Bronchial epithelial cell (primary cell): ENCODE measurements at regions not wholly inside any gene's neighbourhood (a gene's known extent, or its start where the extent isn't known, plus 50 kb on each side); places are given as distances from the start of the nearest gene placed in this dataset.

Experiments
- DNase-seq: peaks from one replicate; pipeline ENCODE4 v3.0.0-alpha.2; 2010; ENCODE audit warnings: low read depth
- FAIRE-seq: peaks from 2 replicates; lab custom pipeline; 2011; peaks lifted over from hg19 to GRCh38; lab: Jason Lieb, UNC
- H3K27me3 ChIP-seq: 2 replicates; pipeline ENCODE4 v1.5.1; 2011; ENCODE audit warnings: low read length; ENCODE audit not compliant: control insufficient read depth, insufficient read depth
- H3K36me3 ChIP-seq: 2 replicates; pipeline ENCODE4 v1.5.1; 2011; ENCODE audit warnings: low read length; ENCODE audit not compliant: control insufficient read depth, insufficient read depth
- H3K4me3 ChIP-seq: 2 replicates; pipeline ENCODE4 v1.5.1; 2011; ENCODE audit warnings: mild to moderate bottlenecking, low read depth, low read length, control low read depth
- TF ChIP-seq, protein P1 (sequence below): IDR thresholded peaks from 2 replicates; pipeline ENCODE4 v1.5.1; 2011; ENCODE audit warnings: mild to moderate bottlenecking, moderate library complexity, low read length, control low read depth, inconsistent platforms; ENCODE audit not compliant: insufficient read depth, severe bottlenecking

DNA sequence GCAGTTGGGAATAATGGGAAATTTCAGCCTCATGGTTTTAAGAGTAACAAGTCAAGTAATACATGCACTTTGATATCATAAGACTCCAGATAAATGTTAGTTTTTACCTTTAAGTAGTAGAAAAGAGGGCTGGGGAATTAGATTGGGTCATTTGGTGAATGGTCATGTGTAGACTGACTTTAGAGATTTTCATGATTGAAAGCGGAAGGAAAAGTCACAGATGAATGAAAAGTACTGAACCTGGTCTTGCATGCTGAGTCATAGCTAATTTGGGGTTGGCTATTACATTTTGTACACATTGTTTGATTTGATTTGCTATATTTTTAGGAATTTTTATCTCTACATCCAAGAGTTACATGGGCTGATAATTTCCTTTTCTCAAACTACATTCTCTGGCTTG, 539.4 kb upstream of the SPHKAP start:
- FAIRE-seq (no peak), DNase-seq (no peak)
- no peaks in the 10 kb centered on the region for H3K27me3 ChIP-seq
- no peak overlapping the region for H3K4me3 ChIP-seq
- no peaks in the 10 kb centered on the region for H3K36me3 ChIP-seq
- TF ChIP-seq, protein P1, sequence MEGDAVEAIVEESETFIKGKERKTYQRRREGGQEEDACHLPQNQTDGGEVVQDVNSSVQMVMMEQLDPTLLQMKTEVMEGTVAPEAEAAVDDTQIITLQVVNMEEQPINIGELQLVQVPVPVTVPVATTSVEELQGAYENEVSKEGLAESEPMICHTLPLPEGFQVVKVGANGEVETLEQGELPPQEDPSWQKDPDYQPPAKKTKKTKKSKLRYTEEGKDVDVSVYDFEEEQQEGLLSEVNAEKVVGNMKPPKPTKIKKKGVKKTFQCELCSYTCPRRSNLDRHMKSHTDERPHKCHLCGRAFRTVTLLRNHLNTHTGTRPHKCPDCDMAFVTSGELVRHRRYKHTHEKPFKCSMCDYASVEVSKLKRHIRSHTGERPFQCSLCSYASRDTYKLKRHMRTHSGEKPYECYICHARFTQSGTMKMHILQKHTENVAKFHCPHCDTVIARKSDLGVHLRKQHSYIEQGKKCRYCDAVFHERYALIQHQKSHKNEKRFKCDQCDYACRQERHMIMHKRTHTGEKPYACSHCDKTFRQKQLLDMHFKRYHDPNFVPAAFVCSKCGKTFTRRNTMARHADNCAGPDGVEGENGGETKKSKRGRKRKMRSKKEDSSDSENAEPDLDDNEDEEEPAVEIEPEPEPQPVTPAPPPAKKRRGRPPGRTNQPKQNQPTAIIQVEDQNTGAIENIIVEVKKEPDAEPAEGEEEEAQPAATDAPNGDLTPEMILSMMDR = no peak

DNA sequence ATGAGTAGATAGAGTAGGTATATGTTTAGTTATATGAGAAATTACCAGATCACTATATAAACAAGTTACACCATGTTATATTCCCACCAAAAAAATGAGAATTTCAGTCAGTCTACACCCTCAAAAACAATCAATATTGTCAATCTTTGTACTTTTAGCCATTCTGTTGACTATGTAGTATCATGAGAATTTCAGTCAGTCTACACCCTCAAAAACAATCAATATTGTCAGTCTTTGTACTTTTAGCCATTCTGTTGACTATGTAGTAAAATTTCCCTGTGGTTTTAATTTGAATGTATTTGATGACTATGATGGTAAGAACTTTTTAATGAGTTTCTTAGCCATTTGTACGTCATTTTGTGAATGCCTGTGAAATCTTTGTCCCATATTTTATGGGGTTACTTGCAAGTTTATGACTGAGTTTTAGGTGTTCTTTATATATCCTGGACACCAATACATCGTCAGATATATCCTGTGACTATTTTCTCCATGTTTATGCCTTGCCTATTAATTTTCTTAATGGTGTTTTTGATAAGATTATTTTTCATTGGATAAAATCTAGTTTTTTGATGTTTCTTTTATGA, 528.4 kb upstream of the SPHKAP start:
- Histone ChIP-seq H3K36me3 (no peaks in the 10 kb centered on the region), H3K27me3 (no peaks in the 10 kb centered on the region), H3K4me3 (no peak overlapping the region)
- DNase-seq (no peak), FAIRE-seq (no peak)
- TF ChIP-seq, protein P1 = no peak

DNA sequence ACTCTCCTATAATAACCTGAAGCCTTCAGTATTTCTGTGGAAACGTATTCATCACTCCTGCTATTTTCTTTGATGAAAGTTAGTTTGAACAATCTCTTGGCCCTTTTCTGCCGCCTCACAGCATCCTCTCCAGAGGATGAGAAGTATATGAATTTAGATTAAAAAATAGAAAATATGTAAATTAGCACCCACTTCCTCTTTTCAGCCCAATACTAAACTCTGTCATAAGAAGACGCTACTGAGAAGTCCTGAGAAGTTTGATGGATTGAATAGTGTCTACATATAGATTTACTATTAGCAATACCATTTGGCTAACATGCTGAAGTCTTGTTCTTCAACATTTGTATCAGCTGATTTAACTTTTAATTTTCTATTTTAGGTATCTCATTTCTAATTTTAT, 526.4 kb upstream of the SPHKAP start:
- FAIRE-seq (no peak), DNase-seq (no peak)
- no peak overlapping the region for H3K4me3 ChIP-seq
- TF ChIP-seq, protein P1 = no peak
- H3K36me3 ChIP-seq = no peaks in the 10 kb centered on the region
- no peaks in the 10 kb centered on the region for H3K27me3 ChIP-seq

DNA sequence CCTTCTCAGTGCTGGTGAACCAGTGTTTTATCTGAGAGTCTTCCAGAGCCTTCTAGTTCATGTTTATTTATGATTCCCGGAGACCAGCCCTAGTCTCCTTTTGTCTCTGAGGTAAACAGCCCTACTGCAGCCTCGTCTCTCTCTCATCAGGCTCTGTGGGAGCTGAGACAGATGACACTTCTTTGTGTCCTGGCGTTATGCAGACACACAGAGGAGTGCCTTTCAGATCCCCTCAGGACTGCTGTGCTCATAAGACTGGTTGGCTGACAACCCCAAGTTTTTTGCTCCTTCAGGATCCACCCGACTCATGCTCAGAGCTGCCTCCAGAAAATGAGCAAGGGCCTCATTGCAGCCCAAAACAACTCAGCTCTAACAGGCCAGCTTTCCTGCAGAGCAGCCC, 523.8 kb upstream of the SPHKAP start:
- FAIRE-seq (no peak), DNase-seq (no peak)
- Histone ChIP-seq H3K27me3 (no peaks in the 10 kb centered on the region), H3K4me3 (no peak overlapping the region), H3K36me3 (no peaks in the 10 kb centered on the region)
- TF ChIP-seq, protein P1 = no peak

DNA sequence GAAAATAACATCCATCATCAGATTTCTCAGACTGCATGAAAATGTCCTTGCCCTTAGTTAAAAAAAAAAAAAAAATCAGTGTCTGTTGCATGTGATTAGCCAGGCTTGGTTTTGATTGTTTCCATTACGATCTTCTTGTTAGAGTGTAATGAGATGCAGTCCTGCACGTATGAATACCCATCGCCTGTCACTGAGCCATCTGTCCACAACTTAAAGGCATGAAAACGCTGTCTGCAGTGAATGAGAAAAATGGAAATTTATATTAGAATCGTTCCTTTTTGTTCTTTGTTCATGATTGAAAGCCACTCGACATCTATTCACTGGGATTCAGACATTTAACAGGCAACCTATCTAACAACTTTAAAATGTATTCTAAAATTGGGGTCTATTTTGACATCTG, 521.7 kb upstream of the SPHKAP start:
- Histone ChIP-seq H3K4me3 (no peak overlapping the region), H3K36me3 (no peaks in the 10 kb centered on the region), H3K27me3 (no peaks in the 10 kb centered on the region)
- TF ChIP-seq, protein P1 = no peak
- FAIRE-seq (no peak), DNase-seq (no peak)

- Histone ChIP-seq H3K36me3 (no peaks in the 10 kb centered on the region), H3K27me3 (no peaks in the 10 kb centered on the region), H3K4me3 (no peak overlapping the region)
- no peak for DNase-seq
- no peak for FAIRE-seq
- TF ChIP-seq, protein P1 = no peak
Observed at GRCh38 chr2:228701506-228701905, 520.0 kb upstream of the SPHKAP start.
